Kidney (tissue), 13 donors: ENCODE measurements at regions not wholly inside any gene's neighbourhood (a gene's known extent, or its start where the extent isn't known, plus 50 kb on each side); places are given as distances from the start of the nearest gene placed in this dataset.
A peak's percentile ranks its signal among the peaks of the same experiment; 100 is the strongest.
"Not testable (repeated sequence)": the region's sequence is repeated elsewhere in the genome, so short reads cannot be mapped to it uniquely, and the experiment has no call there.

Source experiments
- DNase-seq, 5 donors: peaks; one replicate each; pipeline ENCODE4 v3.0.0-alpha.2; 2013 to 2020
- FAIRE-seq: peaks from 2 replicates; lab custom pipeline; 2012; peaks lifted over from hg19 to GRCh38; lab: Jason Lieb, UNC
- H3K27ac ChIP-seq, 2 donors: one replicate each; pipeline ENCODE4 v1.7.0; 2013; ENCODE audit warnings: low read depth in 2 of 2, low read length in 2 of 2, inconsistent platforms in 1 of 2
- H3K27me3 ChIP-seq: one replicate; pipeline ENCODE4 v1.7.1; 2013; ENCODE audit warnings: low read length, inconsistent platforms; ENCODE audit not compliant: control insufficient read depth, insufficient read depth
- H3K36me3 ChIP-seq, 3 donors: one replicate each; pipeline versions ENCODE4 v1.7.0 to v1.7.1; 2013; ENCODE audit warnings: low read length in 3 of 3, control low read depth in 1 of 3, inconsistent platforms in 1 of 3; ENCODE audit not compliant: insufficient read depth in 3 of 3, control insufficient read depth in 2 of 3
- H3K4me1 ChIP-seq, 3 donors: one replicate each; pipeline versions ENCODE4 v1.7.0 to v1.7.1; 2013; ENCODE audit warnings: low read length in 3 of 3, inconsistent platforms in 1 of 3, low read depth in 1 of 3; ENCODE audit not compliant: control insufficient read depth in 2 of 3, insufficient read depth in 2 of 3
- H3K4me3 ChIP-seq, 3 donors: one replicate each; pipeline versions ENCODE4 v1.7.0 to v1.8.1; 2013; ENCODE audit warnings: low read length in 3 of 3, control low read depth in 1 of 3, inconsistent platforms in 1 of 3
- H3K9ac ChIP-seq, 3 donors: one replicate each; pipeline versions ENCODE4 v1.7.0 to v1.7.1; 2013; ENCODE audit warnings: low read length in 3 of 3, control low read depth in 1 of 3, inconsistent platforms in 1 of 3
- H3K9me3 ChIP-seq, 3 donors: one replicate each; pipeline versions ENCODE4 v1.7.0 to v1.7.1; 2013; ENCODE audit warnings: low read length in 3 of 3, control low read depth in 1 of 3, inconsistent platforms in 1 of 3; ENCODE audit not compliant: control insufficient read depth in 2 of 3, insufficient read depth in 1 of 3
- intact Hi-C: fragments of 100-400 bp; cut with DNase I; formaldehyde crosslinking; loops from one replicate; pipeline ENCODE4 v1.11.1; 2022
- TF ChIP-seq, protein P1 (sequence below): IDR thresholded peaks from 3 replicates; pipeline ENCODE4 v1.5.1; 2012; ENCODE audit warnings: mild to moderate bottlenecking, moderate library complexity, borderline replicate concordance; ENCODE audit not compliant: insufficient read depth; ENCODE audit errors: extremely low read depth
- donor health status: control.
- donor health status: control.
- donor health status: control.
- donor health status: control.
- donor health status: control.
- donor health status: DM: yes; HTN: yes; CAD: no.
- donor health status: Normal renal cell carcinoma (clear cell type).

DNA sequence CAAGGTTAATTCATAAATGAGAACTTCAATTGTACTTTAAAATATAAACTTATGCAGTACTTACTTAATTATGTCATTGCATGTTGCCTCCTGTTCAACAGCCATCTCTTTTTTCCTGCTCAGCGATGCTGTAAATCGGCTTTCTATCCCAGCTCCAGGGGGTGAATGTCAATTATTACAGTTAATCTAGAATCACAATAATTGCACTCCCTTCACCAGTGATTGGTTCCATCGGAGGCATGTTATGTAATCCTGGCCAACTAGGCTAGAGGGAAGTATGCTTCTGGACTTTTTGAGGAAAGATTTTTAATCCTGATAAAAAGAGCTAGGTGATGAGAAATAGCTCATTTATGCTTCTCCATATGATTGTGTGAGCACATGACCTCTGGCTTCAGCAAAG lies 53.8 kb upstream of the SGIP1 start:
- TF ChIP-seq, protein P1, sequence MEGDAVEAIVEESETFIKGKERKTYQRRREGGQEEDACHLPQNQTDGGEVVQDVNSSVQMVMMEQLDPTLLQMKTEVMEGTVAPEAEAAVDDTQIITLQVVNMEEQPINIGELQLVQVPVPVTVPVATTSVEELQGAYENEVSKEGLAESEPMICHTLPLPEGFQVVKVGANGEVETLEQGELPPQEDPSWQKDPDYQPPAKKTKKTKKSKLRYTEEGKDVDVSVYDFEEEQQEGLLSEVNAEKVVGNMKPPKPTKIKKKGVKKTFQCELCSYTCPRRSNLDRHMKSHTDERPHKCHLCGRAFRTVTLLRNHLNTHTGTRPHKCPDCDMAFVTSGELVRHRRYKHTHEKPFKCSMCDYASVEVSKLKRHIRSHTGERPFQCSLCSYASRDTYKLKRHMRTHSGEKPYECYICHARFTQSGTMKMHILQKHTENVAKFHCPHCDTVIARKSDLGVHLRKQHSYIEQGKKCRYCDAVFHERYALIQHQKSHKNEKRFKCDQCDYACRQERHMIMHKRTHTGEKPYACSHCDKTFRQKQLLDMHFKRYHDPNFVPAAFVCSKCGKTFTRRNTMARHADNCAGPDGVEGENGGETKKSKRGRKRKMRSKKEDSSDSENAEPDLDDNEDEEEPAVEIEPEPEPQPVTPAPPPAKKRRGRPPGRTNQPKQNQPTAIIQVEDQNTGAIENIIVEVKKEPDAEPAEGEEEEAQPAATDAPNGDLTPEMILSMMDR: no peak
- intact Hi-C loops: no loop called here

DNA sequence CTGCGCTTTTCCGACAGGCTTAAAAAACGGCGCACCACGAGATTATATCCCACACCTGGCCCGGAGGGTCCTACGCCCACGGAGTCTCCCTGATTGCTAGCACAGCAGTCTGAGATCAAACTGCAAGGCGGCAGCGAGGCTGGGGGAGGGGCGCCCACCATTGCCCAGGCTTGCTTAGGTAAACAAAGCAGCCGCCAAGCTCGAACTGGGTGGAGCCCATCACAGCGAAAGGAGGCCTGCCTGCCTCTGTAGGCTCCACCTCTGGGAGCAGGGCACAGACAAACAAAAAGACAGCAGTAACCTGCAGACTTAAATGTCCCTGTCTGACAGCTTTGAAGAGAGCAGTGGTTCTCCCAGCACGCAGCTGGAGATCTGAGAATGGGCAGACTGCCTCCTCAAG lies 52.7 kb upstream of the SGIP1 start:
- H3K9me3 ChIP-seq, DNase-seq, H3K4me1 ChIP-seq, intact Hi-C loops, H3K27ac ChIP-seq, H3K36me3 ChIP-seq, FAIRE-seq, H3K4me3 ChIP-seq, H3K27me3 ChIP-seq, H3K9ac ChIP-seq: not testable (repeated sequence)

More for the DNA sequence above, 53.8 kb upstream of the SGIP1 start:
- Histone ChIP-seq H3K4me3 (no peak overlapping the region), H3K36me3 (no peaks in the 10 kb centered on the region), H3K27ac (no peak overlapping the region), H3K4me1 (no peaks in the 10 kb centered on the region), H3K9me3 (no peaks in the 10 kb centered on the region), H3K9ac (no peak overlapping the region), H3K27me3 (no peaks in the 10 kb centered on the region)
- DNase-seq: peak in 2 of 5 donors; percentile 12 to 32
- FAIRE-seq: no peak
